ENCODE measurements at regions not wholly inside any gene's neighbourhood (a gene's known extent, or its start where the extent isn't known, plus 50 kb on each side); places are given as distances from the start of the nearest gene placed in this dataset.

DNA sequence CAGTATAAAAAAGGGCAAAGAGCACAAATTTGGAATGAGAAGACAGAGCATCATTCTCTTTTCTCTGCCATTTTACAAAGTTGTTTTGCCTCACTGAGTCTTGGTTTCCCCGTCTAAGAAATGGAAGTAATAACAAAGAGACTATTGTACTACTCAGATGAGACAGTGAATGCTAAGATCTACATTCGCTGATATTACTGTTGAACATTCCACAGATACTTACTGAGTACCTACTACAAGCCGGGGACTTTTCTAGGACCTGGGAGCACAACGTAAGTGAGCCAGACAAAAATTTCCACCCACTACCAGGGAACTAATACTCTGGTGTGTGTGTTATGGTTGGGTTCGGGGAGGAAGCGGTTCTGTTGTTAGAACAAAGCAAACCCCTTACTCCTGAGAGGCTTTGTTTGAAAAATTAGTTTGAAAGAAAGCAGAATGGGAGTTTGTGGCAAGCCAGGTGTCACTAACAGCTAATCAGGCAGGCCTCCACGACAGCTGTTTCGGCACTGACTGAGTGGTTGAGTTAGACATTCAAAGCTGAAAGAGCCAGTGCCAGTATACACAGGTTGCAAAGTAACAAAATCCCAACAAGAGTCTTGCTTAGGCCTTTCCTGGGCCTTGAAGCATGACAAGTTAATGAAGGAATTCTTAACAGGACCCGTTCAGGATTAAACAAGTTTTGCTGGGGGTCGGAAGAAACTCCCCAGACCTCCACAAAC lies 458.3 kb downstream of the EDEM1 start:
- no peaks in the 10 kb centered on the region for H3K36me3 ChIP-seq
- H3K4me2 ChIP-seq: no peak overlapping the region
- H3K27ac ChIP-seq: no peak overlapping the region
- H3K27me3 ChIP-seq: no peaks in the 10 kb centered on the region
- peaks cover 0 to 8% (median 0%) of the 10 kb centered on the region in 11 experiments; a peak in 2 of 22 replicates for H3K9me3 ChIP-seq (replicated peaks in 1 of 11)
- no peak overlapping the region for H3K9ac ChIP-seq
- H4K20me1 ChIP-seq: no peaks in the 10 kb centered on the region
- H3K4me1 ChIP-seq: no peaks in the 10 kb centered on the region
- no peak for TF ChIP-seq Cebpa-rat (IDR thresholded peaks at IDR 0.05)
- no peak overlapping the region for H3K4me3 ChIP-seq

DNA sequence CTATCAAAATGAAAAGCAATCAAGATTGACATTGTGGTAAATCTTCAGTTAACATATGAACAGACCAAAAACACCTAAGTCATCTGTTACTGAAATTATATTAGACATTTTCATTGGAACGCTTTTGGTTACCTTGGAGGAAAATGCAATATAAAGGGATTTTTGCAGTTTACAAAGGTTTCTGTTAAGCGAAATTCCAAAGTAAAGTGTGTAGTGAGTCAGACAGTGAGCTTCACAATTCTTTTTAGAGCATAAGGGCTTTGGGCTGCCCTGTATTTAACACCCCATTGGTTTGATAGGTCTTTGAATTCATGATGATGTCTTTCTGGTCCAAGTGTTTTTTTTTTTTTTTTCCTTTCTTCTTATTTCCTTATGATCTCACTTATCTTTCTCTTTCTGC lies 462.8 kb downstream of the EDEM1 start:
- H3K27me3 ChIP-seq: no peaks in the 10 kb centered on the region
- H3K27ac ChIP-seq: no peak overlapping the region
- no peak for TF ChIP-seq Cebpa-rat (IDR thresholded peaks at IDR 0.05)
- no peaks in the 10 kb centered on the region for H4K20me1 ChIP-seq
- no peaks in the 10 kb centered on the region for H3K36me3 ChIP-seq
- no peak overlapping the region for H3K9ac ChIP-seq
- no peaks in the 10 kb centered on the region for H3K9me3 ChIP-seq (replicated peaks in 1 of 11)
- H3K4me2 ChIP-seq: no peak overlapping the region
- H3K4me3 ChIP-seq: no peak overlapping the region
- no peaks in the 10 kb centered on the region for H3K4me1 ChIP-seq

DNA sequence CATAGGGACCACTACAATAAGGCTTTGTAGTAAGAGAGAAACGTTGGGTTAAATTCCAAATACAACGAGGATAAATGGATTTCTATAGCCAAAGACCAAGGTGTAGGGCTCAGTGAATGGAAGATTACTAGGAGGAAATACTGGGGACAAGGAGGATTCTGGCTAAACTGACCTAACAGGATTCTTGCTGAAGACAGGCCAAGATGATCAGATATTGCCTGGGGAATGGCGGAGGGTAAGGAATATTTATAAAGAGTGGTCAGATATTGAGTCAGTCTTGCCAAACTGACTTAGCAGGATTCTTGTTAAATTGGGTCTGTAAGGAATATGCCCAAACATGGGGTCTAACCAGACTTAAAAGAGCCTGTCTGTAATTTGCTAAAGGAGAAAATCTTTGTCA lies 463.8 kb downstream of the EDEM1 start:
- Histone ChIP-seq H3K36me3 (no peaks in the 10 kb centered on the region), H3K27me3 (no peaks in the 10 kb centered on the region), H3K27ac (no peak overlapping the region), H3K9ac (no peak overlapping the region), H3K4me2 (no peak overlapping the region), H3K4me3 (no peak overlapping the region), H4K20me1 (no peaks in the 10 kb centered on the region), H3K9me3 (replicated peaks in 1 of 11) (peaks cover 0 to 3% (median 0%) of the 10 kb centered on the region in 11 experiments; a peak in 1 of 22 replicates), H3K4me1 (no peaks in the 10 kb centered on the region)
- no peak for TF ChIP-seq Cebpa-rat (IDR thresholded peaks at IDR 0.05)

DNA sequence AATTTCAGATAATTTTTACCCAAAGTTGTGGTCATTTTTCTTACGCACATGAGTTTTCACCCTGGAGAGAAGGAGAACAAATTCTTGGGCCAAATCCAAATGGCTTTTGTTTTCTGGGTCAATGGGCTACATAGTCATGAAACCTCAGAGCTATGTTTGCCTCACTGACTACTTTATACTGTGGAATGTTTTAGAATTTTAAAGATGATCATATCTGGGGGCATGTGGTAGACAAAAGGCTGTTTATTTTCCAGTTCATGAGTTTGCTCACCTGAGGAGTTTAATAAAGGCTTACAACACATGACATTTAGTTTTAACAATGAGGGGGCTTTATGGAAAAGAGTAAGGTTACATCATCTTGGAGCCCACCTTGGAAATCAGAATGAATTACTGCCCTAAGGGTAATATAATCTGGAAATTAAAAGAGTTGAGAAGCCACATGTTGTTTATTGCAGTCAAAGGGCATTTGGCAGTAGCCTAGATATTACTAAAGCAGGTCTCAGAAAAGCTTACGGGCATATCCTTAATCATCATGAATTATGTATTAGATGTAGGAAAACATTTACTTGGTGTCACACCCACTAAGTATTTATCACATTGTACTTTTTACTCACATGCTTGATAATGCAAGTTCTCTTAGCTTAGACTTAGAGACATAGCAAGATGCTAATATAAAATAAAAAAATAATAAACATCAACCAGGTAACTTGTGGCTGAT lies 466.1 kb downstream of the EDEM1 start:
- no peak for TF ChIP-seq Cebpa-rat (IDR thresholded peaks at IDR 0.05)
- H3K9me3 ChIP-seq (replicated peaks in 1 of 11): peaks cover 0 to 12% (median 0%) of the 10 kb centered on the region in 11 experiments; a peak in 4 of 22 replicates
- no peaks in the 10 kb centered on the region for H3K4me1 ChIP-seq
- H3K9ac ChIP-seq: no peak overlapping the region
- no peak overlapping the region for H3K4me3 ChIP-seq
- no peaks in the 10 kb centered on the region for H3K36me3 ChIP-seq
- no peaks in the 10 kb centered on the region for H3K27me3 ChIP-seq
- no peak overlapping the region for H3K4me2 ChIP-seq
- no peak overlapping the region for H3K27ac ChIP-seq
- no peaks in the 10 kb centered on the region for H4K20me1 ChIP-seq

DNA sequence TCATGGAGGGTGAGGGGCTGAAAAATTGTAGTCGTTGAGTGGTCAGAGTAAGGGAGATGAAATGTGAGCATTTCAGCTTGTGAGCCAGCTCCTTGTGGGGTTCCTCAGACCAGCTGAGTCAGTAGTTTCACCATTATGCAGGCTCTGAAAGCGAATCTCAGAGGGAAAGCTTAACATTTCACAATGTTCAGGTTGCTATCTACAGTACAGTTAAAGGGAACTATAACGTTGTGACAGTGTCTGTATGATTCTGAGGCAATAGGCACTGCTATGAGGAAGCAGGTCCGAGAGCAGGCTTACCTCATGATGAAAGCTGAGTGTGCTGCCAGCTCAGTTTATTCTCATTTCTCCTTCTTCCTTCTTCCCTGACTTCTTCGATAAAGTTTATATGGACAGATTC lies 469.6 kb downstream of the EDEM1 start:
- Histone ChIP-seq H3K27me3 (no peaks in the 10 kb centered on the region), H3K4me3 (no peak overlapping the region), H3K36me3 (no peaks in the 10 kb centered on the region), H3K9ac (no peak overlapping the region), H3K27ac (no peak overlapping the region), H3K9me3 (replicated peaks in 1 of 11) (peaks cover 0 to 14% (median 0%) of the 10 kb centered on the region in 11 experiments; a peak in 6 of 22 replicates), H3K4me1 (no peaks in the 10 kb centered on the region), H3K4me2 (no peak overlapping the region), H4K20me1 (no peaks in the 10 kb centered on the region)
- TF ChIP-seq Cebpa-rat (IDR thresholded peaks at IDR 0.05): no peak

DNA sequence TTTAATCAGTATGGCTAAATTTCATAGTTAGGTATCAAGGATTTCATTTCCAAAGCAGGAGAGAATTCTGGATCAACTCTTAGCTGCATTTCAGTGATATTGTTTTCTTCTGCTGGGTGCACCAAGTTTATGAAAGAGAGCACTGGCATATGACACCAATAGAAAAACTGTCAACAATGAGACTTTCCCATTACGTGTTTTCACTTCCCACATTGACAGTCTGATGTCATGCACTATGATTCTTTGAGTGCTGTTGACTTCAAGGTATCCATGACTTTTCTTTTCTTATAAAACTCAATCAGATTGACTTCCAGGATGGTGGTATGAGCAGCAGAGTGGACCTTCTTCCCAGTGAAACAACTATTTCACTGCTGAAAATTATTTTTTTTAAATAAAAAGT lies 476.1 kb downstream of the EDEM1 start:
- no peaks in the 10 kb centered on the region for H4K20me1 ChIP-seq
- H3K9ac ChIP-seq: no peak overlapping the region
- TF ChIP-seq Cebpa-rat (IDR thresholded peaks at IDR 0.05): no peak
- no peak overlapping the region for H3K4me3 ChIP-seq
- H3K4me1 ChIP-seq: no peaks in the 10 kb centered on the region
- no peak overlapping the region for H3K4me2 ChIP-seq
- no peaks in the 10 kb centered on the region for H3K27me3 ChIP-seq
- H3K27ac ChIP-seq: no peak overlapping the region
- no peaks in the 10 kb centered on the region for H3K36me3 ChIP-seq
- peaks cover 16 to 29% (median 23%) of the 10 kb centered on the region in 11 experiments; a peak in 21 of 22 replicates for H3K9me3 ChIP-seq (replicated peaks in 1 of 11)

DNA sequence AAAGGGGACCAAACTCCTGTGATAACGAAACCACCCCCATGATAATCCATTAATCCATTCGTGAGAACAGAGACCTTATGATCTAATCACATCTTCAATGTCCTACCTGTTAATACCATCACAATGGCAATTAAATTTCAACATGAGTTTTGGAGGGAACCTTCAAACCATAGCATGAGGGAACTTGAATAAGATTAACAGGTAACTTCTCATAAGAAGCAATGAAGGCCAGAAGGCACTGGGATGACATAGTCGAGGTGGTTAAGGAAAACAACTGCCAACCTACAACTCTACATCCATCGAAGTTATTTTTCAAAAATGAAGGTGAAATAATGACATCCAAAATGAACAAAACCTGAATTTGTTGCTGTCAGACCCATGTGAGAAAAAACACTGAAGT lies 478.9 kb downstream of the EDEM1 start:
- Histone ChIP-seq H3K4me2 (no peak overlapping the region), H3K4me1 (no peaks in the 10 kb centered on the region), H3K9me3 (replicated peaks in 1 of 11) (peaks cover 13 to 29% (median 21%) of the 10 kb centered on the region in 11 experiments; a peak in 21 of 22 replicates), H3K4me3 (no peak overlapping the region), H3K36me3 (no peaks in the 10 kb centered on the region), H3K27me3 (no peaks in the 10 kb centered on the region), H3K27ac (no peak overlapping the region), H3K9ac (no peak overlapping the region), H4K20me1 (no peaks in the 10 kb centered on the region)
- no peak for TF ChIP-seq Cebpa-rat (IDR thresholded peaks at IDR 0.05)

DNA sequence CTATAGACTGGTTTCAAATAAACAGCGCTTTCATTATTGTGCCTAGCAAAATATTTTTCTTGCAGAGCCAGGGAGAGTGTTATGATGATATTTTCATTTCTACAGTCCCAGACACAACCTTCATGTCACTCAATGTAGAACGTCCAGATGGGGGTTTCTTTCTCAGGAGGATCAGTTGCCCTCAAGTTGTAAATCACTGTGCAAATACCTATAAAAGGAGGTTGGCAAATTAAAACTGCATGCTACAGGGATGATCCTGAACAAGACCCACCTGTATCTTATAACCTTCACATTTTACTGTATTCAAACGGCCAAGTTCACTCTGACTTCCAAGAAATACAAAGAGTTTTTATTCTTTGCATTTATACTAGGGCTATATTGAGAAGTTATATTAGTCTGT lies 486.0 kb downstream of the EDEM1 start:
- H3K27me3 ChIP-seq: no peaks in the 10 kb centered on the region
- no peak overlapping the region for H3K4me3 ChIP-seq
- TF ChIP-seq Cebpa-rat (IDR thresholded peaks at IDR 0.05): no peak
- no peak overlapping the region for H3K4me2 ChIP-seq
- no peaks in the 10 kb centered on the region for H4K20me1 ChIP-seq
- H3K9me3 ChIP-seq (replicated peaks in 1 of 11): peaks cover 0 to 3% (median under 1%) of the 10 kb centered on the region in 11 experiments; a peak in 5 of 22 replicates
- no peak overlapping the region for H3K27ac ChIP-seq
- H3K4me1 ChIP-seq: no peaks in the 10 kb centered on the region
- no peaks in the 10 kb centered on the region for H3K36me3 ChIP-seq
- H3K9ac ChIP-seq: no peak overlapping the region

DNA sequence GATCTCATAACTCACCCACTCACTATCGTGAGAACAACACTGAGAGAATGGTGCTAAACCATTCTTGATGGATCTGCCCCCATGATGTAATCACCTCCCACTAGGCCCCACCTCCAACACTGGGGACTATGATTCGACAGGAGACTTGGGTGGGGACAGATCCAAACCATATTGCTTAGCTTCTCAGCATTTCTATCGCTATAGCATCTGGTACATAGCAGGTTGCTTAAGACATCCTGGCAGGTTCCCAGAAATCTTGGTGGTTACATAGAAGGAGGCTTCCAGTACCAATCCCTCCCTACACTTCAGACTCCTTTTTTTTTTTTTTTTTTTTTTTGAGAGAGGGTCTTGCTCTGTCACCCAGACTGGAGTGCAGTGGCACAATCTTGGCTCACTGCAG lies 487.8 kb downstream of the EDEM1 start:
- peaks cover 9 to 17% (median 15%) of the 10 kb centered on the region in 11 experiments for H3K9me3 ChIP-seq (replicated peaks in 1 of 11)
- no peak for TF ChIP-seq Cebpa-rat (IDR thresholded peaks at IDR 0.05)
- no peak overlapping the region for H3K4me3 ChIP-seq
- no peak overlapping the region for H3K9ac ChIP-seq
- H3K27ac ChIP-seq: no peak overlapping the region
- no peaks in the 10 kb centered on the region for H3K27me3 ChIP-seq
- no peak overlapping the region for H3K4me2 ChIP-seq
- H3K36me3 ChIP-seq: no peaks in the 10 kb centered on the region
- no peaks in the 10 kb centered on the region for H4K20me1 ChIP-seq
- no peaks in the 10 kb centered on the region for H3K4me1 ChIP-seq

DNA sequence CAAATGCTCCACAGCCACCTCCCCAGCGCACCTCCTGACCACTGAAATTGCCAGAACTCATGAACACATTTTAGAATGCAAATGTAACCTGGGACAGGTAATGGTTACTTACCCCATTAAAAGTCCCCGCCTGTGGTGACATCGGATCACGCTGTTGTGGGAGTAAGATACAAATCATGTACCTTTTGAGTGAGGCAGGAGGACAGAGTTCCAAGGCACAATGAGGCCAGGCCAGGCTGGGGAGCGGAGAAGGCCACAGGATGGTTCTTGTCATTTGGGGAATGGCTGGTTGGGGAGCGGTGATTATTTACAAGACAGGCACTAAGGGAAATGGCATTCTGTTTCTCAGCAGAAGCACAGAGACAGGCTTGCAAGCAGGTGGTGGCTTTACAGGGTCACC lies 490.0 kb downstream of the EDEM1 start:
- Histone ChIP-seq H3K27ac (no peak overlapping the region), H3K36me3 (no peaks in the 10 kb centered on the region), H3K27me3 (no peaks in the 10 kb centered on the region), H3K4me1 (no peaks in the 10 kb centered on the region), H3K4me3 (no peak overlapping the region), H4K20me1 (no peaks in the 10 kb centered on the region), H3K4me2 (no peak overlapping the region), H3K9ac (no peak overlapping the region), H3K9me3 (replicated peaks in 1 of 11) (peaks cover 9 to 17% (median 15%) of the 10 kb centered on the region in 11 experiments)
- no peak for TF ChIP-seq Cebpa-rat (IDR thresholded peaks at IDR 0.05)

Data from BLaER1 treated with 17β-estradiol and CSF1 and Interleukin-3, amounts not matched to agents 10 nM and 100 nM (cell line).